GM12891 (cell line): ENCODE measurements at regions not wholly inside any gene's neighbourhood (a gene's known extent, or its start where the extent isn't known, plus 50 kb on each side); places are given as distances from the start of the nearest gene placed in this dataset.

ENCODE experiments used
- DNase-seq: peaks from one replicate; pipeline ENCODE4 v3.0.0; 2011; ENCODE audit warnings: low spot score; ENCODE audit not compliant: insufficient read length
- FAIRE-seq: peaks from 2 replicates; lab custom pipeline; 2011; peaks lifted over from hg19 to GRCh38; lab: Jason Lieb, UNC
- PAX5 ChIP-seq: IDR thresholded peaks from 2 replicates; pipeline ENCODE4 v1.6.1; 2011; ENCODE audit warnings: low read length, moderate library complexity, mild to moderate bottlenecking; ENCODE audit not compliant: insufficient read depth, severe bottlenecking
- POLR2A ChIP-seq: IDR thresholded peaks from 2 replicates; pipeline ENCODE4 v1.6.1; 2011; ENCODE audit warnings: low read depth, low read length, control low read depth
- POLR2AphosphoS5 ChIP-seq: IDR thresholded peaks from 2 replicates; pipeline ENCODE4 v1.6.1; 2011; ENCODE audit warnings: low read depth, low read length, control low read depth
- POU2F2 ChIP-seq: IDR thresholded peaks from 2 replicates; pipeline ENCODE4 v1.6.1; 2011; ENCODE audit warnings: low read depth, mild to moderate bottlenecking, control low read depth, low read length, moderate library complexity
- SPI1 ChIP-seq: IDR thresholded peaks from 2 replicates; pipeline ENCODE4 v1.6.1; 2011; ENCODE audit warnings: low read depth, low read length, control low read depth
- TAF1 ChIP-seq: IDR thresholded peaks from 2 replicates; pipeline ENCODE4 v1.6.1; 2011; ENCODE audit warnings: low read depth, low read length, control low read depth

- TF ChIP-seq POLR2AphosphoS5 (no peak), SPI1 (no peak), POLR2A (no peak), POU2F2 (no peak), PAX5 (no peak), TAF1 (no peak)
- FAIRE-seq (no peak), DNase-seq (no peak)
Observed at GRCh38 chr1:229749992-229750391, 123.9 kb downstream of the URB2 start.

GRCh38 chr1:229751610-229752009 is 125.6 kb downstream of the URB2 start:
- DNase-seq (no peak), FAIRE-seq (no peak)
- no peak for TF ChIP-seq SPI1
- no peak for TF ChIP-seq POU2F2
- no peak for TF ChIP-seq PAX5
- TF ChIP-seq TAF1 = no peak
- no peak for TF ChIP-seq POLR2A
- no peak for TF ChIP-seq POLR2AphosphoS5

- TF ChIP-seq POLR2AphosphoS5 (no peak), POU2F2 (no peak), PAX5 (no peak), SPI1 (no peak), POLR2A (no peak), TAF1 (no peak)
- no peak for DNase-seq
- no peak for FAIRE-seq
Observed at GRCh38 chr1:229752679-229753078, 126.6 kb downstream of the URB2 start.

- DNase-seq (no peak), FAIRE-seq (no peak)
- TF ChIP-seq PAX5 (no peak), POU2F2 (no peak), POLR2AphosphoS5 (no peak), POLR2A (no peak), TAF1 (no peak), SPI1 (no peak)
Observed at GRCh38 chr1:229753764-229754551, 127.9 kb downstream of the URB2 start.

- DNase-seq (no peak), FAIRE-seq (no peak)
- TF ChIP-seq TAF1 (no peak), POLR2AphosphoS5 (no peak), POLR2A (no peak), POU2F2 (no peak), PAX5 (no peak), SPI1 (no peak)
Observed at GRCh38 chr1:229756666-229757065, 130.6 kb downstream of the URB2 start.

- DNase-seq (no peak), FAIRE-seq (no peak)
- no peak for TF ChIP-seq SPI1
Observed at GRCh38 chr1:229757226-229757625, 131.2 kb downstream of the URB2 start.

GRCh38 chr1:229758101-229759036 is 132.3 kb downstream of the URB2 start:
- DNase-seq = no peak
- no peak for FAIRE-seq
- no peak for TF ChIP-seq POU2F2
- TF ChIP-seq POLR2AphosphoS5 = no peak
- no peak for TF ChIP-seq SPI1
- TF ChIP-seq PAX5 = no peak
- TF ChIP-seq POLR2A = no peak
- no peak for TF ChIP-seq TAF1

- DNase-seq = no peak
- TF ChIP-seq POU2F2 = no peak
- TF ChIP-seq SPI1 = no peak
- TF ChIP-seq TAF1 = no peak
- TF ChIP-seq POLR2A = no peak
- no peak for TF ChIP-seq POLR2AphosphoS5
- no peak for TF ChIP-seq PAX5
- no peak for FAIRE-seq
Observed at GRCh38 chr1:229759037-229759435, 133.0 kb downstream of the URB2 start.

GRCh38 chr1:229759586-229759985 is 133.5 kb downstream of the URB2 start:
- TF ChIP-seq POLR2AphosphoS5 (no peak), PAX5 (no peak), TAF1 (no peak), SPI1 (no peak), POU2F2 (no peak), POLR2A (no peak)
- no peak for DNase-seq
- no peak for FAIRE-seq
